HEK293T (cell line): ENCODE measurements at regions not wholly inside any gene's neighbourhood (a gene's known extent, or its start where the extent isn't known, plus 50 kb on each side); places are given as distances from the start of the nearest gene placed in this dataset.
A peak's percentile ranks its signal among the peaks of the same experiment; 100 is the strongest.

Experiments
- ARNT ChIP-seq: fragments of 450-650 bp; IDR thresholded peaks from 2 replicates; pipeline ENCODE4 v1.6.1; 2017; ENCODE audit warnings: mild to moderate bottlenecking
- BHLHE40 ChIP-seq: fragments of 450-650 bp; IDR thresholded peaks from 2 replicates; pipeline ENCODE4 v1.6.1; 2016; ENCODE audit warnings: mild to moderate bottlenecking, moderate library complexity, borderline replicate concordance
- ELF4 ChIP-seq: fragments of 450-650 bp; IDR thresholded peaks from 2 replicates; pipeline ENCODE4 v1.6.1; 2017; ENCODE audit warnings: antibody characterized with exemption
- FOXA1 ChIP-seq: fragments of 450-650 bp; IDR thresholded peaks from 2 replicates; pipeline ENCODE4 v1.6.1; 2016; ENCODE audit warnings: mild to moderate bottlenecking
- HDGF ChIP-seq: fragments of 450-650 bp; IDR thresholded peaks from 2 replicates; pipeline ENCODE4 v1.6.1; 2017; ENCODE audit warnings: antibody characterized with exemption, borderline replicate concordance
- SP1 ChIP-seq: fragments of 450-650 bp; IDR thresholded peaks from 2 replicates; pipeline ENCODE4 v1.6.1; 2017
- SUZ12 ChIP-seq: fragments of 450-650 bp; IDR thresholded peaks from 2 replicates; pipeline ENCODE4 v1.6.1; 2016; ENCODE audit warnings: mild to moderate bottlenecking
- TARDBP ChIP-seq: fragments of 450-650 bp; IDR thresholded peaks from 2 replicates; pipeline ENCODE4 v1.6.1; 2016

DNA sequence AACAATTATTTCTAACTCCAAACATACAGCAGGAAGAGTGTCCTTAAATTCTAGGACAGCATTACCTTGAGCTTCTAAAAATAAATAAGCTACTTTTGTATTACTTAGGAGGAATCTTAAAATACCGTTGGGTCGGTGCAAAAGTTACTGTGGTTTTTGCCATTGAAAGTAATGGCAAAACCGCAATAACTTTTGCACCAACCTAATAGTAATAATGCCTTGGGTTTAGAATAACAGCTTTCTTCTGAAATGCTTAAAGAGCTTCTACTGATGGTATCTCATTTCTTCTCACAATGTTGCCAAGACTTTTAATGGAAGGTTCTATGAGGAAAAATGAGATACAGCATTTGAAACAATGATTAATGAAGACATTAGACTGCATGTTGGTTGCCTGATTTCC, 179.9 kb downstream of the SEC16B start:
- TF ChIP-seq SP1 (no peak), ARNT (no peak), FOXA1 (no peak), TARDBP (no peak), HDGF (no peak), ELF4 (peak; percentile 84), BHLHE40 (no peak), SUZ12 (no peak)
